ENCODE measurements at regions not wholly inside any gene's neighbourhood (a gene's known extent, or its start where the extent isn't known, plus 50 kb on each side); places are given as distances from the start of the nearest gene placed in this dataset.
"Not testable (repeated sequence)": the region's sequence is repeated elsewhere in the genome, so short reads cannot be mapped to it uniquely, and the experiment has no call there.

GRCh38 chr1:234914606-234915290 is 213.9 kb downstream of the TOMM20 start:
- no peak for DNase-seq

GRCh38 chr1:234913771-234914170 is 214.9 kb downstream of the TOMM20 start:
- no peak for DNase-seq

DNA sequence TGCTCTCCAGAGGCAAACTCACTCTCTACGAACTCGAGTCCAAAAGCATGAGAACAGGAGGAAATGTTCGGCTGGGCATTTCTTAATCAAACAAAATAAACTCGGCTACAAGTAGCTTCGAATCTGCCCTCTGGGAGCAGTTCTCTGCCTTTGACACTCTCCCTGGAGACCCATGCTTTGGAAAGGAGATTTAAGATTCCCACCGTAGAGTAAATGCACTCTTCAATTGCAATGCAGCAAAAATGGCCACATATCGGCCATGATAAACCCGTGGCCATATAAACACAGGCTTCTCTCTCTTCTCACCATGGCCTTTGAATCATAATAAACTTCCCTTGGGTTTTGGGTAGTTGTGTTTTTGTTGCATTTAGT is 215.4 kb downstream of the TOMM20 start:
- DNase-seq: no peak

DNA sequence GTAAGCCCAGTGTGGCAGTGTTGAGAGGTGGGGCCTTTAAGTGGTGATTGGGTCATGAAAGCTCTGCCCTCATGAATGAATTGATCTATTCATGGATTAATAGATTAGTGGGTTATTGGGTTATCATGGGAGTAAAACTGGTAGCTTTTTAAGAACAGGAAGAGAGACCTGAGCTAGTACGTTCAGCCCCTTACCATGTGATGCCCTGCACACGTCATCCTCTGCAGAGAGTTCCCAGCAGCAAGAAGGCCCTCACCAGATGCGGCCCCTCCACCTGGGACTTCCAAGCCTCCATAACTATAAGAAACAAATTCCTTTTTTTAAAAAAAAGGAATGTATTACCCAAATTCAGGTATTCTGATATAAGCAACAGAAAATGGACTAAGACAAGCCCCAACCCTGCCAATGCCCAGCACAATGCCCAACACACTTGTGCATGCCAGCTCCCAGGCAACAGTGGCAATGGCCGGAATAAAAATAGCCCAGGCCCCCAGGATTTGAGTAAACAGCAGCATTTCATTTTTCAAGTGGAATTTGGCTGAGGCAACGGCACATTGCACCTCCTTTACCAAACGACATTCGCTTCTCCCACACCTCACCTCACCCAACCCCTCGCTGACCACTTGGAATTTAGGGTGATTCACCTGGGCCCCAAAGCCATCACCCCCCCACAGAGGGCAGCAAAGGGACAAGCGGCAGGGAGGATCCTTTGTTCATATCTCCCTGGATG is 215.9 kb downstream of the TOMM20 start:
- DNase-seq: no peak

GRCh38 chr1:234911787-234912186 is 216.8 kb downstream of the TOMM20 start:
- DNase-seq: no peak

DNA sequence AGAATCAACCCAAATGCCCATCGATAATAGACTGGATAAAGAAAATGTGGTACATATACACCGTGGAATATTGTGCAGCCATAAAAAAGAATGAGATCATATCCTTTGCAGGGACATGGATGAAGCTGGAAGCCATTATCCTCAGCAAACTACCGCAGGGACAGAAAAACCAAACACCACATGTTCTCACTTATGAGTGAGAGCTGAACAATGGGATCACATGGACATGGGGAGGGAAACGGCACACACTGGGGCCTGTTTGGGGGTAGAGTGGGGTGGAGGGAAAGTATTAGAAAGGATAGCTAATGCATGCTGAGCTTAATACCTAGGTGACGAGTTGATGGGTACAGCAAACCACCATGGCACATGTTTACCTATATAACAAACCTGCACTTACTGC is 217.5 kb downstream of the TOMM20 start:
- not testable (repeated sequence) for DNase-seq

GRCh38 chr1:234909851-234910250 is 218.8 kb downstream of the TOMM20 start:
- DNase-seq: no peak

DNA sequence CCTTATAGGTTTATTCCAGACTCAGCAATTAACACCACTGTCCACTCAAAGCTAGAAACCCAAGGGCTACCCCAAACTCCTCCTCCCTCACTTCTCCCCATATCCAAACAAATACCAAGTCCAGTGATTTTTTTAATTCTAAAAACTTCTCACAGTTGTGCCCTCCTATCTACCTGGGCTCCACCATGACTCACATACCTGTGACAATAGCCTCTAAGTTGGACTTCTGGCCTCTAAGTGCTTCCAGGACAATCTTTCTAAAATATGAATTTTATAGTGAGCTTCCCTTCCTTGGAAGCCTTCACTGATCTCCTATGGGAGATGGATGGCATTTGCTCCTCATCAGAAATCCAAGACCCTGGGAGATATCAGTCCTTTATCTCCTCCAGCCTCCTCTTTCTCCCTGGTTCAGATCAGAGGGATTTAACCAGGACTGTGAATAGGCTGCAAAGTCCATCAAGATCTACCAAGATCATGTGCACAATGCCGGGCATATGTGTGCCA is 219.3 kb downstream of the TOMM20 start:
- no peak for DNase-seq

DNA sequence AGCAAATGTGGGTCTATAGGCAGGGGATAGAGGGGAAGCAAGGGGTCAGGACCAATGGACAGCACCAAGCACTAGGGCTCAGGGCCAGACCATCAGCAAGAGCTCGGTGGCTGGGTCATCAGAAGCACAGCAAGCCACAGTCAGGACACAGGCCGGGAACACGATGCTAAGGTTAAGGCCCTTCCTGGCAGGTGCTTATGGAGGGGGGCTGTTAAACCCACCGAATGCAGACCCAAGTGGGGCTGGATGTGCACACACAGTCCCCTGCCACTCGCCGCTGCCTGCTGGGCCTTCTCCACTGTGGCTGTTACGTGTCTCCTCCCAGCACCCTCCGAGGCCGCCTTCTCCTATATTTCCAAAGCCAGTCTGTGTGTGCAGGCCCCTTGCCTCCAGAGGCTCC is 220.1 kb downstream of the TOMM20 start:
- no peak for DNase-seq

DNA sequence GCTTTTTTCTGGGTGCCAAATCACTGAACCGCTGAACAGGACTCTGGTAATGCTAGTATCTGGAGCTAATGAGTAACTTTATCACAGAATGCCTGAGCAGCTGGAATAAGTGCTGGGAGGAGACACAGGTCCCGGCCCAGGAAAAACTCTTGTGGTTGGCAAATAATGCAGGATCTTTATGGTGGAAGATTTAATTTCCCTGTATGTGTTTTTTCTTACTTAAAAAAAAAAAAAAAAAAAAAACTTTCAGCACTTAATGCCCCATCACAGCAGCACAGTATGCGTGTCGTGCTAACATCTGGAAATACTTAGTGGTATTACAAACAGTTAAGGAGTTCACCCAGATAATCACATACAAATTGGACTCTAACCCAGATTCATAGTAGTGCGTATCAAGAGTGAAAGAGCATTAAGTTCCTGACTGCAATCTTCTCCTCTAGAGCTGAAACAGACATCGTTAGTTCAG is 220.7 kb downstream of the TOMM20 start:
- no peak for DNase-seq

GRCh38 chr1:234907208-234907939 is 221.3 kb downstream of the TOMM20 start:
- DNase-seq: no peak

GRCh38 chr1:234906654-234907053 is 222.0 kb downstream of the TOMM20 start:
- no peak for DNase-seq

DNA sequence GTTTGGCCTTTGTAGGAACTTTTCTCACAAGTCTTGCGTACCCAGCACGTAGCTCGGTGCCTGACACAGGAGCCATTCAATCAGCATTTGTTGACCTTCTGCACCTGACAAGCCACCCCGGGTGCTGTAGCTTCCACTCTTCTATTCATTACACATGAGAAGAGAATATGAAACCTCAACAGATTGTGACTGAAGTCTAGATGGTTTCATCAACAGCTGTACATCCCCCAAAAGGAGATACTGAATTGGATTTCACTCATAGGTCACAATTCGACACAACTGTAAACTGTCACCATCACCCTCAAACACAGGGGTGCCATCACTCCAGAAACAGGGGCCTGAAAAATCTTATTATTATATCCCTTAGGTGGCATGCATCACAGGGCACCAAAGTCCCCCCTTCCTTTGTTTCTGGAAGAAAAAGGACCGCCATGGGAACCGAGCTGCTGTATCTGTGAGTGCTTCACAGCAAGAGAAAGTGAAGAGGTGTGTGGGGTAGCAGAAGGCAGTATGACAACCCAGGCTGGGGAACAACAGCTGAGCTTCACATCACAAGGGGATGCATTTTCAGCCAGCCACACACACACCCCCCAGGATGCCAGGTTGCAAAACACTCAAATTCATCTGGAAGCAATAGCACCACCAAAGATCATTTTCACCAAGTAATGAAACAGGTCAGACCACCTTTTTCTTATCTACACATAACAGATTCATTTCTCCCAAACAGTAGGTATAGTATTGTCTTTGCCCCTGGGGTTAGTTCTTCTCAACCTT is 225.7 kb downstream of the TOMM20 start:
- DNase-seq: no peak

- DNase-seq: no peak
Measured at GRCh38 chr1:234901491-234902049, 227.1 kb downstream of the TOMM20 start.

DNA sequence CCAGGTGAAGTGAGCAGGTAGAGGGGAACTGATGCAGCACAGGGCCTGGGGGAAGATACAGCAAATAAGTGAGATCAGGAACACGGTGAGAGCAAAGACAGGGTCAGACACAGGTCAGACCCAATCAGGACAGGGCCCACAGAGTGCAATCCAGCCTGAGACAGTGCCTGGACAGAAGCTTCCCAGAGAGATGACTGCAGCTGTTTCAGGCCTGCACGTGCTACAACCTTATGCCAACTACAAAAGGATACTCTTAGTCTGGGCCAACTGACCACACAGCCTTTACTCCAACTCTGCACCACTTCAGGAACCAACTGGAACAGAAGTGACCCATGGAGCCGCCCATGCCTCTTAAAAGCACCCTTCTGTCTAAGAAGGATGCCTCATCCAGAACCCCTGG is 228.0 kb downstream of the TOMM20 start:
- DNase-seq: no peak

- DNase-seq: no peak
Measured at GRCh38 chr1:234899730-234900072, 228.9 kb downstream of the TOMM20 start.

GRCh38 chr1:234899041-234899729 is 229.5 kb downstream of the TOMM20 start:
- DNase-seq: no peak

GRCh38 chr1:234898455-234899033 is 230.1 kb downstream of the TOMM20 start:
- no peak for DNase-seq

DNA sequence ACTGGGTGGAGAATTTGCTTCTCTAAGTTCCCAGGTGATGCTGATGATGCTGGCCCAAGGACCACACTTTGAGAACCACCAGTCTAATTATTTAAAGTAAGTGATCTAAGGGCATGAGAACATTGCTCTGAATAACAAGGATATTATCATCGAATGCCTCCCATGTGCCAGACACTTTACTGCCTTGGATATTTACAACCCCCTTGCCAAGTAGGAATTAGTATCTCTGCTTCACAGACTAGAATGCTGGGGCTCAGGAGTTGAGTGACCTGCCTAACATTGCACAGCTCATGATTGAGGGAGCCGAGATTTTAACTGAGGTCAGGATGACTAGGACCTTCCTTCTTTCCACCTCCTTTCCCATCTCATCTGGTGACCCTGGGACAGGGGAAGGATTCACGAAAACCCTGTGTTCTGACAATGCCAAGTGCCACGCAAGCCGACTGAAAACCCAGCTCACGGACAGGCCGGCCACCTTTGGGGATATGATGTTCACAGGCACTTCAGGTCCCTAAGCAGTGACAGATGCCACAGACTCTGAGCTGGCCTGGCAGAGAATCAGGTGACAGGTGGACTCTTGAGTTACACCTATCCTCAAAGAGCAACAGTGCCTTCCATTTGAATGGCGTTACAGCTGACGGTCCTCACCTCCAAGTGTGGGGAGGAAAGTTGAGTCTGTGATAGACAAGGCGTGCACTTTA is 230.7 kb downstream of the TOMM20 start:
- no peak for DNase-seq

GRCh38 chr1:234897390-234897749 is 231.3 kb downstream of the TOMM20 start:
- no peak for DNase-seq

Measured in NCI-H526 treated with DMSO at 0.1 percent for 48 hours (cell line).